ENCODE measurements at regions not wholly inside any gene's neighbourhood (a gene's known extent, or its start where the extent isn't known, plus 50 kb on each side); places are given as distances from the start of the nearest gene placed in this dataset.

- TF ChIP-seq CTCF (IDR thresholded peaks at IDR 0.05): no peak
- TF ChIP-seq POLR2A (IDR thresholded peaks at IDR 0.05): no peak
- no peak for TF ChIP-seq EP300 (IDR thresholded peaks at IDR 0.05)
Measured at GRCh38 chr5:26610577-26610976, 427.8 kb downstream of the CDH9 start.

Data from sigmoid colon (tissue), 4 donors.